ENCODE measurements at regions not wholly inside any gene's neighbourhood (a gene's known extent, or its start where the extent isn't known, plus 50 kb on each side); places are given as distances from the start of the nearest gene placed in this dataset.

DNA sequence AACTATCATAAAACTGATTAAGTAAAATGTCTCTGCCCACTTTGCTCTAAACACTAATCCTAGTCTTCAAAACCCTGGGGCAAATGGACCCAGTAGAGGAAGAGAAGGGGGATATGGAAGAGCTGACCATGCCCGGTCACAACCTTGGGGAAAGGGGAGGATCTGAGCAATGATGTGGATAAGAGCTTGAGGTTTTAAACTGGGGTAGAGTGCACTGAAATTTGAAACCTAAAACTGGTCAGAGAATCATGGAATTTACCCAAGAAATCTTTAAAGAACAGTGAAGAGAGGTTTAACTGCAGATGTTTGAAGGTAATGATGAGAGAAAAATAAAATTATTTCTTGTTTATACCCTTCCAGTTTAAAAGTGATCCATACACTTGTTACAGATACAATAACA lies 110.8 kb downstream of the MRPS30 start:
- TF ChIP-seq, protein P1, sequence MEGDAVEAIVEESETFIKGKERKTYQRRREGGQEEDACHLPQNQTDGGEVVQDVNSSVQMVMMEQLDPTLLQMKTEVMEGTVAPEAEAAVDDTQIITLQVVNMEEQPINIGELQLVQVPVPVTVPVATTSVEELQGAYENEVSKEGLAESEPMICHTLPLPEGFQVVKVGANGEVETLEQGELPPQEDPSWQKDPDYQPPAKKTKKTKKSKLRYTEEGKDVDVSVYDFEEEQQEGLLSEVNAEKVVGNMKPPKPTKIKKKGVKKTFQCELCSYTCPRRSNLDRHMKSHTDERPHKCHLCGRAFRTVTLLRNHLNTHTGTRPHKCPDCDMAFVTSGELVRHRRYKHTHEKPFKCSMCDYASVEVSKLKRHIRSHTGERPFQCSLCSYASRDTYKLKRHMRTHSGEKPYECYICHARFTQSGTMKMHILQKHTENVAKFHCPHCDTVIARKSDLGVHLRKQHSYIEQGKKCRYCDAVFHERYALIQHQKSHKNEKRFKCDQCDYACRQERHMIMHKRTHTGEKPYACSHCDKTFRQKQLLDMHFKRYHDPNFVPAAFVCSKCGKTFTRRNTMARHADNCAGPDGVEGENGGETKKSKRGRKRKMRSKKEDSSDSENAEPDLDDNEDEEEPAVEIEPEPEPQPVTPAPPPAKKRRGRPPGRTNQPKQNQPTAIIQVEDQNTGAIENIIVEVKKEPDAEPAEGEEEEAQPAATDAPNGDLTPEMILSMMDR (IDR thresholded peaks at IDR 0.05), result no peak
- TF ChIP-seq POLR2A (IDR thresholded peaks at IDR 0.05), result no peak
- TF ChIP-seq POLR2AphosphoS5 (IDR thresholded peaks at IDR 0.05), result no peak

All from prostate gland (tissue), 2 donors.